Stimulated activated naive CD4-positive, alpha-beta T cell treated with Interleukin-2 at 50 U/mL for 16 hours (primary cell): ENCODE measurements at regions not wholly inside any gene's neighbourhood (a gene's known extent, or its start where the extent isn't known, plus 50 kb on each side); places are given as distances from the start of the nearest gene placed in this dataset.
"Not testable (repeated sequence)": the region's sequence is repeated elsewhere in the genome, so short reads cannot be mapped to it uniquely, and the experiment has no call there.

ENCODE experiments used
- DNase-seq: peaks from one replicate; lab custom pipeline; 2025; lab: John Stamatoyannopoulos, UW

DNA sequence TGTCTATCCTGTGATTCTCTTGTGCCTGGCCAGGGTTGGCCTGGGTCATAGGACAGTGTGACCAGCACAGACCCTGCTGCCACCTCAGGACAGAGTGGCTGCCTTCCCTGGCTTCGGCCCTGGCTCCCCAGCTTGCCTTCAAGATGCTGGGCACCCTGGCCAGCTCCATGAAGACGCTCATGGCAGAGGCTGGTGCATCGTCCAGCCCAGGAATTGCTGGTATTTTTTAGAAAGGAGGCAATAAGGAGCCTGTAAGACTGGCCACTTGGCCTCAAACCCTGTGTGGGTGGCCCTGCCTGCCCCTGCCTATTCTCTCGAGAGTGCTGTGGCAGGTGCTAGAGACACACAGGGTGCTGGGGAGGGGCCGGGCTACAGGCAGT, 70.4 kb upstream of the ACTRT2 start:
- DNase-seq = no peak

DNA sequence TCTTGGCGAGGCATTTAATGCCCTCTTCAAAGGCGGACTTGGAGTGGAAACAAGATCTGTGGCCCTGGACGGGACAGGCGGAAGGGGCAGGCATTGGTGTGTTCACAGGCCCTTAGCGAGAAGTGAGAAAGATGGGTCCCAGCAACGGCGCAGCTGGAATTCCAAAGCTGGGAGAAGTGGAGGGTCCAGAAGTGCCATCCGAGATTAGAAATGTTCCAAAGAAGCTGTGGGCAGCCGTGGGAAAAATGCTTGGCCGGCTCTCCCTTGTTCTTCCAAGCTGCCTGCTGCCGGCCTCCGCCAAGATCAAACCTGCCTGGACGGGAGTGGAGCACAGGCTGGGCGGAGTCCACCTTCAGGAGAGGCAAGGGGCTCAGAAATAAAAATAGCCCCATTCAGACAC, 69.4 kb upstream of the ACTRT2 start:
- DNase-seq = no peak

DNA sequence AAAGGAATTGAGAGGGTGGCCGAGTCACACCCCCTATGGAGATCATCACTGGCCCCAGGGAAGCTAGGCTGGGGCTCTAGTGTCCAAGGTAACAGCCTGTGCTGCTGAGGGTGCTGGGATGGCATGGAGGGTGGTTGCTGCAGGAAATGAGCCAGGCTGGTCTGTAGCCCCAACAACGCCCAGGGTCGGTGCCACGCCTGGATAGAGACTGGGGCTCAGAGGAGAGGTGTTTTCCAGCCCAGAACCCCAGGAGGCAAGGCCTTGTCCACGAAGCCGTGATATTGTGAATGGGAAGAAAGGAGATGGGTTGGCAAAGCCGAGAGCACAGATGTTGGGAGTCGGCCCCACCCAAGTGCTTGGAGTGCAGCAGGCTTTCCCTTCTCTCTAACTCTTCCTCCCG, 68.9 kb upstream of the ACTRT2 start:
- no peak for DNase-seq

DNA sequence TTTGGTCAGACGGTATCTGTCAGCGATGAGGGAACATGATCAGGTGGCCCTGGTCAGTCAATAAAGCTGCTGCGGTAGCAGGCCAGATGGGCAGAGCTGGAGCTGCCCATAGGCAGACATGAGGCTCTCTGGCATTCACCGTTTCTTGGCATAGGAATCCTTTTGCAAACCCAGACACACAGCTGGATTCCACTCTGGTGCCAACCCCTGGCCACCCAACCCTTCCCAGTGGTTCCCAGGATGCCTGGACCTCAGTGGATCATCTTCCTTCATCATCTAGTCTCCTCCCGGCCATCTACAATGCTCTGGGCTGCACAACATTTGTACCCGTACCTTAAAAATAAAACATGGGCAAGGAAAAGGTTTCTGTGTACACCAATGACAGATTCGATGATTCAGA, 68.3 kb upstream of the ACTRT2 start:
- DNase-seq = no peak

DNA sequence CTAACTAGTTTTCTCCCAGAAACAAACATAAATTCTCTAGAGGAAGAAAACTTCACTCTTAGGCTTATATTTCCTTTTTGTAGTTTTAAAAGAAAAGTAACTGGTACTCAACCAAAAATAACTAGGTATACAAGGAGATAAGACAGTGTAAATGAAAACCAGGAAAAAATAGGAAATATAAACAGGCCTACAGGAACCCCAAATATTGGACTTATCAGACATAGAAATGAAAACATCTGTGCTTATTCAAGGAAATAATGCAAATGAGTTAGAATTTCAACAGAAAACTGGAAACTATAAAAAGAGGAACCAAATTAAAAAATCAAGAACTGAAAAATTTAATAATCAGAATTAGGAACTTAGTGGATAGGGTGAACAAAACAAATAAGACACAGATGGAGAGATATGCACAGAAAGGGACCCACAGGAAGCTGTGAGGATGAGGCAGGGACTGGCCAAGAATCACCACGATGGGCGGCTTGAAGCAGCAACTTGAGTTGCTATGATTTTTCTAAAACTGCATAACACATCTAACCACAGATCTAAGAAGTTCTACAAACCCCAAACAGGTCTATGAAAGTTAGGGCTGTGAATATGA, 67.5 kb upstream of the ACTRT2 start:
- DNase-seq = no peak

DNA sequence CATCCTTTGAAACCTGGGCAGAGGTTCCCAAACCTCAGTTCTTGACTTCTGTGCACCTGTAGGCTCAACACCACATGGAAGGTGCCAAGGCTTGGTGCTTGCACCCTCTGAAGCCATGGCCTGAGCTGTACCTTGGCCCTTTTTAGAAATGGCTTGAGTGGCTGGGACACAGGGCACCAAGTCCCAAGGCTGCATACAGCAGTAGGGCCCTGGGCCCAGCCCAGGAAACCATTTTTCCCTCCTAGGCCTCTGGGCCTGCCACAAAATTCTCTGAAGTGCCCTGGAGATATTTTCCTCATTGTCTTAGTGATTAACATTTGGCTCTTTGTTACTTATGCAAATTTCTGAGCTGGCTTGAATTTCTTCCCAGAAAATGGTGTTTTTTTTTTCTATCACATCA, 65.6 kb upstream of the ACTRT2 start:
- no peak for DNase-seq

DNA sequence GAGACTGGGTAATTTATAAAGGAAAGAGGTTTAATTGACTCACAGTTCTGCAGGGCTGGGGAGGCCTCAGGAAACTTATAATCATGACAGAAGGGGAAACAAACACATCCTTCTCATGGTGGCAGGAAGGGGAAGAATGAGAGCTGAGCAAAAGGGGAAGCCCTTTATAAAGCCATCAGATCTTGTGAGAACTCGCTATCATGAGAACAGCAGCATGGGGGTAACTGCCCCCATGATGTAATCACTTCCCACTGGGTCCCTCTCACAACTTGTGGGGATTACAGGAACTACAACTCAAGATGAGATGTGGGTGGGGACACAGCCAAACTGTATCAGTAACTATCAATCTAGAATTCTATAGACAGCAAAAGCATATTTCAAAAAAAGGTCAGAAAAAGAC, 64.7 kb upstream of the ACTRT2 start:
- no peak for DNase-seq

DNA sequence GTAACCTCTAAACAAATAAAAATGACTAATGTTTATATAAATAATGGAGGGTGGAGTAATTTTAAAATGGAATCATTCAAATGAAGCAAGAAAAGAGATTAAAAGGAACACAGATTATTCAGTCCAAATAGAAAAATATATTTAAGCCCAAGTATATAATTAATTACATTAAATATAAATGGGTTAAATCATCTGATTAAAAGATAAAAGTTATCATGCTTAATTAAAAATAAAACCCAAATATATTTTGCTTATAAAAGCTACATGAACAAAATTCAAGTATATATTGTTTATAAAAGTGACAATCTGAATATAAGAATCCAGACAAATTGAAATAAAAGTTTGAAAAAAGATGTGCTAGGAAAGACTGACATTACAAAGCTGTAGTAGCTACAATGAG, 63.9 kb upstream of the ACTRT2 start:
- no peak for DNase-seq

DNA sequence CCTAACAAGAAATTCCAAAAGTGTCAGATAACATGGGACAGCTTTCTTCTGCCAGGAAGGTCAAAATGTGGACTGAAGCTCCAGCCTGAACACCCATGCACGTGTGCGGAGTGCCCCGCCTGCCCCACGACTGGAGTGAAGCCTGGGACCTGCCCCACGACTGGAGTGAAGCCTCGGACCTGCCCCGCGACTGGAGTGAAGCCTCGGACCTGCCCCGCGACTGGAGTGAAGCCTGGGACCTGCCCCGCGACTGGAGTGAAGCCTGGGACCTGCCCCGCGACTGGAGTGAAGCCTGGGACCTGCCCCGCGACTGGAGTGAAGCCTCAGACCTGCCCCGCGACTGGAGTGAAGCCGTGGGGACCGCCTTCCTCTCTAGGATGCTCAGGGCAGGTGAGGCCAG, 61.4 kb upstream of the ACTRT2 start:
- DNase-seq = not testable (repeated sequence)

DNA sequence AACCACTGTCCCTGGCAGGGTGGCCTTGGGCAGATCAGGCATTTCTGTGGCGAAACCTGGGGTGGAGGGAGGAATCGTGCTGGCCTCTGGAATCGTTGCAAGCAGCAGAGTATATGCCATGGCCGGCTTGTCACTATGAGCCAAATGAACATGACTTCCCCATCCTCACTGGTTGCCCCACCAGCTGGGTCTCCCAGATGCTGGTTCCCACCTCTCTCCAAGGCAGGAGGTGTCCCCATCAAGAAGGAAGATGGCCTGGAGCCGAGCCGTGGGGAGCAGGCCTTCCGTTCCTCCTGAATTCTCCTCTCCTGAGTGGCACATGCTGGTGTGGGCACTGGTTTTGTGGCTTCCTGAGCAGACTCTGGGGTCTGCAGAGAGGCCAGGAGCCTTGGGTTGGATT, 60.2 kb upstream of the ACTRT2 start:
- no peak for DNase-seq

DNA sequence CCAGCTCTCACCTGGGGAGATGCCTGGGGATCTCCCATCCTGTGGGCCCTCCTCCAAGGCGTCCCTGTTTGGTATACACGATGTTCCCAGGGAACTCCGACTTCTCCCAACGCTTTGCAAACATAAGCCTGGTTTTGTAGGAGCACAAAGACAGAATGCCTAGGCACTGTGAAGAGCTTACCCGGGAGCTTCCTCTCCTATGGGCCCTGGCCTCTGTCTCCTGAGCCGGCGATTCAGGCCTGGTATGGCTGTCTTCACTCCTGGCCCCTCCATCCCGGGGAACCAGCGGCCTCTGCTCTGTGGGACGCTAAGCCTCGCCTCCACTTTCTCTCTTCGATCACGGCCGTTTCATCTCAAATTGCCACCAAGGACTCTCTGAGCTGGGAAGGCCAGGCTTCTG, 59.6 kb upstream of the ACTRT2 start:
- no peak for DNase-seq

DNA sequence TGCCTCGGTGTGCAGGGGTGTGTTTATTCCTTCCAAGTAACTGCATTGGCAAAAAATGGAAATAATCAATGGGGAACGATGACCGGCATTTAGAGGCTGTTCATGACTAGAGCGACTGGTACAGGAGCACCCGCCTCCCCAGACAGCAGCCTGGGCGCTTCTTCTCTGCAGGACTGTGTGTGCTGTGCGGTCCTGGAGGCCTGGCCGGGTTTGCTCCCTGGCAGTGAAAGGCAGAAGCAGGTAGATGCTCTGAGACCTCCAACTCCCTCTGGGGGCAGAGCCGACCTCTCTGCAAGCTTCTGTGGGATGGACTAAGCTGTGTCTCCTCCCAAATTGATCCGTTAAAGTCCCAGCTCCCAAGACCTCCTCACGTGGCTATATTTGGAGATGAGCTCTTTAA, 59.2 kb upstream of the ACTRT2 start:
- DNase-seq = no peak

DNA sequence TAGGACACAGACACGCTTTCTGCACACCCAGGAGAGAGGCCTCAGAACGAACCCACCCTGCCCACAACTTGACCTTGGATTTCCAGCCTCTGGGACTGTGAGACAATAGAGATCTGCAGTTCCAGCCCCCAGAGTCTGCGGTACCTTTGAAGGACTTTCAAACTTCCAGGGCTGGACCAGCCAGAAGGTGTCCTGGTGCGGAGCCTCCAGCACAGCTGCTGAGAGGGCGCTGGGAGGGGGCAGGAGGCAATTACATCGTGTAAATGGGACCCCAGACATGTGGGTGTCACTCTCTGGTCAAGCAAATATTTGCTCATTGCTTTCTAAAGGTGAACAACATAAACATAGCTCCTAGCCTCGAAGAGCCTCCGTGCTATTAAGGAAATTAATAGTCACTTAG, 58.7 kb upstream of the ACTRT2 start:
- no peak for DNase-seq

DNA sequence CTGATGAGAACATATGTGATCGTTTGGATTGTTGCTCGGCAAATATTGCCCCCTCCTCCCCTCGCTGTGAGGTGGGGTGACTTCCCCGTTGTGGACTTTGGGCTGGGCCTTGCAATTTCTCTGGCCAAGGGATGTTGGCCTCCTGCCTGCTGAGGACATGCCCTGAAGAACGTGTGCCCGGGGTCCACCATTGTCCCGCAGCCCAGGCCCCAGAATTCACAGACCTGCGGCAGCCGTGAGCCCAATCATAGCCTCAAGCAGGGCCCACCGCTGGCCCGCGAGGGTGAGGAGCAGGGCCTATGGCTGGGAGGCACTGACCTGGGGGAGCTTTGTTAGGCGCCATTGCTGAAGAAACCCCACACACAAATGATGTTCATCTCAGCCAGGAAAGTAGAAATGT, 58.3 kb upstream of the ACTRT2 start:
- no peak for DNase-seq

DNA sequence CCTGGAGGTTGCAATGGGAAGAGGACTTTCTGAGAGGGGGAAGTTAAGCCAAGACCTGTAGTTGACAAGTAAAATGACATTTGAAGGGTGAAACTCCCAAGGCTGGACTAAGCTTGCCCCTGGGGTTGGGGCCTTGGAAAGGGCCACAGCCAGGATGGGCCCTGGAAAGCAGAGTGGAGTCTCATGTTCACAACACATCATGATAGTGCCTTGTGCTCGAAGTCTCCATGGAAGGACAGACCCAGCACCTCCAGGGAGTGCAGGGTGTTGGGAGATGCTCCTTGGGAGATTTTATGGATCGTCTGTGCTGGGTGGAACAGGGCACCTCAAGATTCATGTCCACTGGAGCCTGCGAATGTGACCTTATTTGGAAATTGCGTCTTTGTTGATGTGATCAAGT, 55.6 kb upstream of the ACTRT2 start:
- no peak for DNase-seq

DNA sequence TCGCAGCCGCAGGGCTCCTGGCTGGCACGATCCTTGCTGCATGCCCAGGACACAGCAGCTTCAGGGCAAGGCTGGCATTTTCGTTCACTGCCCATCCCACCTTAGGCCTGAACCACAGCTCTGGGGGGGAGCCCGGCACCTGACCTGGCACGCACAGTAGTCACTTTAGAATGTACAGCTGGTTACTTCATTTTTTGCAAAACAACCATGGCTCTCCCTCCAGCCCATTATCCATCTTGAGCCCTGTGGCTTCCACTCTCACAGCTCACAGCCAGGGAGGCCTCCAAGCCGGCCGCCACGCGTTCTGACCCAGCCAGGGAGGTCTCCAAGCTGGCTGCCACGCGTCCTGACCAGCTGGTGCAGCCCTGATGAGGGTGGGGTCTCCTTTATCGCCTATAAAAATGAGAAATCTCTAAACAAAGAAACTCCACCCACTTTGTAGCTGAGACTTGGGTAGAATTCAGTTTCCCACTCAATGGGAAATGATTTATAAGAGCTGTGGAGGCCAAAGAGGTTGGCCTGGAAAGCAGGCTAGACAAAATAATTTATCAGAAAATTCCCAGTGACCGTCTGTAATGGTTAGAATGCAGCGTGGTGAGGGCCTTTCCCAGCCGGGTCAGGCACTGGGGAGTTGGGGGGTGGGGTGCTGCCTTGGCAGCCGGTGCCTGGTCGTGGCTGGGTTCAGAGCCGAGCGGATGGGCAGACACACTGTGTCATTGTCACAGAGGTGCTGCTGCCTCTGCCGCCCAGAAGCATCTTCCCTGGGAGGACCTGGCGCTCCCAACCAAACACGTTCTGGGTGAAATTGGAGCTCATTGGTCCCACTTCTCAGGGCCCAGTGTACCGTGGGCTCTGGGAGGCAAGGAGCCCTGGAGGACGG, 54.6 kb upstream of the ACTRT2 start:
- DNase-seq = no peak

DNA sequence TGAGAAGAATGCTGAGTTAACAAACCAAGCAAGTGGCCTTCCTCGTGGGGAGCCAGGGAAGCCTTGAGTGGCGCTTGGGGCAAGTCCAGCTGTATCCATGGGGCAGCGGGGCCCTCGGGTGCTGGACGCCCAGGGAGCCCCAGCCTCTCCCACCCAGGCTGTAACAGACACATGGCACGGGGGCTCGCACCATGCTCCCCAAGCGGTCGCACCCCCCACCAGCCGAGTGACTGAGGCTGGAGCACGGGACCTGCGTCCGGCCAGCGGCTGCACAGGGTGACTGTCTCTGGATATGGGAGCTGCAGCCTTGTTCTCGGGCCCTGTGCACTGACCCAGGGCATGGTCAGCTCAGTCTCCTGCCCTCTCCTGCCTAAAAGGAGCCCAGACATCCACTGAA, 53.9 kb upstream of the ACTRT2 start:
- no peak for DNase-seq

DNA sequence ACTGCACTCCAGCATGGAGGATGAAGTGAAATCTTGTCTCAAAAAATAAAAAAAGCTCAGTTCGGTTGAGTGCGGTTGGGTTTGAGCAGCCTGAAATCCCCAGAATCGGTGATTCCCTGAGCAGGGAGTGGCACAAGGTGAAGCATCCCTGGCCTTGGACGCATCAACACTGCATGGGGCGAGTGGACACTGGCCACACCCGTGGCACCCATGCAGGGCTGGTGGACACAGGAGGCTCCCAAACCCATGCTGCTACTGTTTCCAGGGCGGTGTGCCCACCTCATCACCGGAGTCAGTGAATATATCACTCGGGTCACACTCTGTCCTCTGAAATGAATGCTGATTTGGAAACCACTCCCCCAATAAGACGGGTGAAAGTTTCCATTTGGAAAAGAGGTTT, 53.4 kb upstream of the ACTRT2 start:
- no peak for DNase-seq

DNA sequence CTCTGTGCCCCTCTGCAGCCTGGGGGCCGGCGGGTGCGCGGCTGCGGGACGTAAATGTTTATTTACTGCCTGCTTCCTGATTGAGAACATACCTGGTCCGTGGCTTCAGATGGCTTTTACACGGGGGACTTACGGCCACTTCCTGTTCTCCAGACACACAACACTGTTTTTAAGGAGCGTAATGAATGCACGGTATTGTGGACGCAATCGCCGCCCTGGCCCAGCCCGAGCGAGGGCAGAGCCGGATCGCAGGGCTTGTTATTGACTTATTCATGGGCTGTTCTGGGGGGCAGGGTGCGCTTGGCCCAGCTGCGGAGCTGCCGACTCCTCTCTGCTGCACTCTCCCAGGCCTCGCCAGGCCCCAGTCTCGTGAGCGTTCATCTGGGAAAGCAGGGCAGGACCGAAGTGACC, 52.8 kb upstream of the ACTRT2 start:
- DNase-seq = no peak

DNA sequence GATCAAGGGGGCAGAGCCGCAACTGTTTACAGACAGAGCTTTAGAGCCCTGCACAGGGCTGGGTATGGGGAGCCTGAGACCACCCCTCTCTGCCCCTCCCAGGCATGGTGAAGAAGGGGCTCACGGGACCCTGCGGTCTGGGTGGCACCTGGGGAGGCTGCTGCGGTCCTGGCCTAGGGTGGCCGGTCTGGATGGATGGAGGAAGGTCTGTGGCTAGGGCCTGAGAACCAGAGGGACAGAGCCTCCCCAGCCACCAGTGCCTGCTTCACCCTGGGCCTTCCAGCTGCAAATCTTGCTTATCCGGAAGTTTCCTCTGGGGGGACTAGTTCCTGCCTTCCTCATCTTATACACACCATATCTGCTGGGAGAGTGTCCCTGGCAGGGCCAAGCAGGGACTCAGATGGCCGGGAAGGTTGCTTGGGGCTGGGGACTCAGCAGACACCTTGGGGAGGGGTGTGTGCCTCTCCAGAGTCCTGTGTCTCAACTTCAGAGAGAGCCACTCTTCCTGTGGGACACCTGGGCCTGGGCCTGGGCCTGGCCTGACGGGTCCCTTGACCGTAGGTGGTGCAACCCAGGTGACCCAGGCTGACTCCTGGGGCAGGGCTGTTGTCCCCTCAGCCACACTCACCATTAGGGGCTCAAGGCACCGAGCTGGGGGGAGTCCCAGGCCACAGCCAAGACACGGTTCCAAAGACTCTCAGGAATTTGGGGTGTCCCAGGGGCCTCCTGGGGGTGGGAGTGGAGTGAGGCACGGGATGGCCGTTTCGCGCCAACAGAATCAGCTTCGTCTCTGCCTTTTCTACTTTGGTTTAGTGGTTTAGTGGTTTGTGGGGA, 52.0 kb upstream of the ACTRT2 start:
- DNase-seq = no peak

DNA sequence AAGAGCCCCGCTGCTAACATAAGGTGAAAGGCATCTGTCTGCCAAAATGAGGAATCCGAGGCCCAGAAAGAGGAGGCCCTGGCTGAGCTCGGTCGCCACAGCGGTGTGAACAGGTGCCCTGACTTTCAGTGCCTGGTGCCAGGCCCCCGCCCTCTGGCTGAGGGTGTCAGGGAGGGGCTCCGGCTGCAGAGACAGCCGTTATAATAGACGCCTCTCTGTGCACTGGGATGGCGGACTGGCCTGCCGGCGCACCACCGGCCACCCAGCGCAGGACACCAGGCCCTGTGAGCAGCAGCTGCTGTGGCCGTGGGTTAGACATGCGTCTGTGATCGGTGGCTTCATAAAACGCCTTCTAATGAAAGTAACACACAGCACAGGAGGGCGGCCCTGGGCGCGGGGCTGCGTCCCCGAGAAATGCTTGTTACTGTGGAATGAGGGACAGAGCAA, 51.4 kb upstream of the ACTRT2 start:
- DNase-seq = no peak

DNA sequence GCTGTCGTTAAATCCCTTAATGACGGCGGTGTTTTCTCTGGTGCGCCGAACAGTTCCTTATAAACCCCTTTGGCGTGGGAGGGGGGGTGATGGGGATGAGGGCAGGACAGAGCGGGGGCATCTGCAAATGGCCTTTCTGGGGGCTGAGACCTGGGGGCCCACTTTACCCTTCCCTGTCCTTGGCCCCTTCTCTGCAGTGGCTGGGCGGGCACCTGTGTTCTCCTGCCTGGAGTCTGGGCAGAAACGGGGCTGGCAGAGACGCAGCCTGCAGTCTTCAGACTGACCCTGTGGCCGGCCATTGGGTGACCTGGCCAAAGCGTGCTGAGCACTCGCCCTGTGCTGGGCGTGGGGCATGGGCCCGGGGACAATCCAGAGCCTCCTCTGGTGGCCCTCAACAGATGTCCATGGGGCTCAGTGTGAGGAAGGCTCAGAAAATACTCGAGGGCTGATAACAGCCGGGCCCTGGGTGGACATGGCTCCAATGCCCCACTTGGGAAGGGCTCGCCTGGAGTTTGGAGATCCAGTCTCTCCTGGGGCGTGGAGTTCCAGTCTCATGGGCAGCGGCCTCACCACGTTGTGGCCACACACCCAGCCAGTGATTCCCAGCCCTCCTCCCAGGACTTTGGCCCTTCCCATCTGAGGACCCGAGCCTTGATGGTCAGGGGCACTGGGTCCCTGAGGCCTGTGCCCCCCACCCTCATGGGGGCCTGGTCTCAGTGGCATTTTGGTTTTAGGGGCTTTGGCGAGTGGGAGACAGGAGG, 50.8 kb upstream of the ACTRT2 start:
- DNase-seq = no peak
